Umbilical cord (tissue), 1 donor: ENCODE measurements at regions not wholly inside any gene's neighbourhood (a gene's known extent, or its start where the extent isn't known, plus 50 kb on each side); places are given as distances from the start of the nearest gene placed in this dataset.

Experiments used
- DNase-seq: peaks from one replicate; pipeline ENCODE4 v3.0.0-alpha.2; 2015; ENCODE audit warnings: low spot score

DNA sequence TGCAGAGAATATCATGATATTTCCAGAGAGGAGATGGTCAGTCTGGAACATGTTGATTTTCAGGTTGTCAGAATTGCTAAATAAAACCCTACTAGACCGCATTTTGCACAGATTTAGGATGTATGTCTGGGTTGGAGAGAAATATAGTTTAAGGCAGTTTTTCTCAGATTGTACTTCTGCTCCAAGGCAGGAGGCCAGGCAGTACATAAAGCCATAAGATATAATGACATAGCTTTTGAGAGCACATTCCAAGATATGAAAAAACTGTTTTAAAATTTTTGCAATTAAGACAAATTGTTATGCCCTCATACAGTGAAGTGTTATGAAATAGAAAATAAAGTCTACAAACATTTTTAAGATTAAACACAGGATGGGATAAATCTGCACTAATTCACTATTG, 301.8 kb upstream of the CBLB start:
- peak; percentile 79 for DNase-seq

DNA sequence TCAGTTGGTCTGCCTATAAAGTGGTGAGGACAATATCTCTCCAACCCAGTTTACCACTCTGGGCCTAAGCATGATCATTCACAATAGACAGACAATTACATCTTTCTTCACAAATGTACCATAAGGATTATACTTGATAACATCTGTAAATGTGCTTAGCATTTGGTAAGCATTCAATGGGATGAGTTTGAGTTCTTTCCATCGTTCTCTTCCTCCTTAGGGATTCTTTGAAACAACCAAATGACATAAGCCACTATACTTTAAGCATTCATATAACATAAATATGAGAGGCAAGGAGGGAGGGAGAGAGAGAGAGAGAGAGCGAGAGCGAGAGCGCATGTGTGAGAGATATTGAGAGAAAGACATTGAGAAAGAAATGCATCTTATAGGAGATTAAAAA, 303.3 kb upstream of the CBLB start:
- no peak for DNase-seq

DNA sequence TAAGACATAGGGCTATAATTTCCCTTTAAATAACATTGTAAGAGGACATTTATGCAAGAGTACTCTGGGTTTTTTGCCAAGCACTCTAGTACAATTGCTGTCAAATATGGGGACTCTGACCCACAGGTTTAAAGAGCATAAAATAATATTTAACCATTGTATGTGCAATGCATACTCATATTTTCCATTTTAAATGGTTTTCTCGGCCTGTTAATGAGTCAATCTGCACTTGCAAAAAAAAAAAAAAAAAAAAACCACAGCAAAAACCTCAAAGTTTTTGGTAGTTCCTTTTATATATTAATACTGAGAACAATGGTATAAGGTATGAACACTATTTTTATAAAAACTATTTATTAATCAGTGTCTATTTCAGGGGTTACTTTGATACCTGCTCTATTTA, 304.0 kb upstream of the CBLB start:
- DNase-seq, result no peak

DNA sequence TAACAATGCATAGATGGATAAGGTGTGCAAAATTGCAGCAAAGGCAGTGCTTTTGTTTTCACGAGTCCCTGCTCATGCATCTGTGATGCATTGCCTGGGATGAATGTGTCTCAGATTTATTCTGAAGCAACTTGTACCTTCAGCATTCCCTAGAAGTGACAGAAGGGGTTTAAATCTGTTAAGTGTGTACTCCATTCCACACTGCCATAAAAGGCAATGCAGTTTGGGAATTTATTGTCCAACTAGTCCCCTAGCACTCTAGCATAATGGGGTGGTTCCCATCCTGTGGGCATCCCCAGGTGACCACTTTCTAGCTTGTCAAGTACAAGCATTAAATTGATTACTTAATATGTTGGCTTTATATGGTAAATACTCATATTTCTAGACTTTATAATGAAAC, 306.5 kb upstream of the CBLB start:
- DNase-seq, result no peak

DNA sequence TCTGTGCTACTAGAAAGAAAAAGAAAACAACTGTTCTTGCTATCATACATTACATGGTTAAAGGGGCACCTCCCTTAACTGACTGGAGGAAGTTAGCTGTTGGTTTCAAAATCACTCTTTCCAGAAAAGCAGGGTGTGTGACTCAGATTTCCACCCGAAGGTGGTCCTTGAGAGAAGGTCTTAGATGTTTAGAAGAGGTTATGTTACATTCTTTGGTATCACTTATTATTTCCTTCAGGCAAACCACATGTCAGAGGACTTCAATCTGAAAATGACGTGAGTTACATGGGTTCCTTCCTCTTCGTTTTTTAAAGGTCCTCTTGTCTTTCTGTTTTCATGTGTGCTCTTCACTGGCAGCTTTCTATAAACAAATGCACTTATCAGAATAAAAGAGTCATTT, 307.9 kb upstream of the CBLB start:
- peak; percentile 71 for DNase-seq

DNA sequence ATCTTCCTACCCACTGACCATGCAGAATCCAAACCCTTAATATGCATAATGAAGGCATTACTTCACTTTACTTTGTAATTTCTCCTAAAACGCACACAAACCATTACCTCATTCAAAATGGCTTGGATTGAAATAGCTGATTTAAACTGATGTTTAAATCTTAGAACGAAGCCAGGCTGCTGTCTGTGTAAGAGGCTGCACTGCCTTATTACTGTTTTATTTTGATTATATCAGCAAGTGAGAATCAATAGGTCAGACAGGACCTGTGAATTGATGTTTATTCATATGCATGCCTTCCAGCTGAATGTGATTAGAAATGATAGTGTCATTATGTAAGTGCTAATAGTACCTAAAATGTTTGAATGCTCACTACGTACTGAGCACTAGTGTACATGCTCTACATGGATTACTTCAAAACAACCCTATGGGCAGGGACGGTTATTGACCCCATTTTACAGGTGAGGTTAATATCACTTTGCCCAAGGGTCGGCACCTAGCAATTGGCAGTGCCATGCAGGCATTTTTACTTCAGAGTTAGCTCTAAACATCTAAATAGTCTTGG, 314.2 kb upstream of the CBLB start:
- no peak for DNase-seq

DNA sequence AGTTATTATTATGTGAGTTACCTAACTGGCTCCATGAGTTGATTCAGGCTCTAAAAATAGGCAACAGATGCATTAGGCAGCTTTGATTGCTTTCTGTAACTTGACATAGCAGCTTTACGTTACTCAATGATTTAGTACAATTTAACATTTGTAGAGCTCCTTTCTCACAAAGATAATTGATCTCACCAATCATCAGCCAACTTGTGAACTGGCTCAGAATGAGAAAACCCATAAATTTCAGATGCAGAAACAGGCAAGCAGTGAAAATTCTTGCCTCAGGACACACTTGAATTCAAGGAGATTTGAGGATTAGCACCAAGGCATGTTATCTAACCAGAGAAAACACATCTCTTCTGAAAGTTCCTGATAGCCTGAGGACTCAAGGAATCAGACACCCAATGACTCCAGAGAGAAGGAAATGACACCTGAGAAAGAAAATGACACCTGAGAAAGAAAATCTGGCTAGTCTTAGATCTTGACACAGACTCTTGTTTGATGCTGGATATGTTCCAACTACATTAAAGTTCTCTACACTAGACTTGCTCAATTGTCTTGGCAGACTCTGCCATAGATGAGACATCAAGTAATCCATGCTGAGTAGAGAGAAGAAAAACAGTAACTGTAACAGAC, 315.1 kb upstream of the CBLB start:
- peak; percentile 95 for DNase-seq

DNA sequence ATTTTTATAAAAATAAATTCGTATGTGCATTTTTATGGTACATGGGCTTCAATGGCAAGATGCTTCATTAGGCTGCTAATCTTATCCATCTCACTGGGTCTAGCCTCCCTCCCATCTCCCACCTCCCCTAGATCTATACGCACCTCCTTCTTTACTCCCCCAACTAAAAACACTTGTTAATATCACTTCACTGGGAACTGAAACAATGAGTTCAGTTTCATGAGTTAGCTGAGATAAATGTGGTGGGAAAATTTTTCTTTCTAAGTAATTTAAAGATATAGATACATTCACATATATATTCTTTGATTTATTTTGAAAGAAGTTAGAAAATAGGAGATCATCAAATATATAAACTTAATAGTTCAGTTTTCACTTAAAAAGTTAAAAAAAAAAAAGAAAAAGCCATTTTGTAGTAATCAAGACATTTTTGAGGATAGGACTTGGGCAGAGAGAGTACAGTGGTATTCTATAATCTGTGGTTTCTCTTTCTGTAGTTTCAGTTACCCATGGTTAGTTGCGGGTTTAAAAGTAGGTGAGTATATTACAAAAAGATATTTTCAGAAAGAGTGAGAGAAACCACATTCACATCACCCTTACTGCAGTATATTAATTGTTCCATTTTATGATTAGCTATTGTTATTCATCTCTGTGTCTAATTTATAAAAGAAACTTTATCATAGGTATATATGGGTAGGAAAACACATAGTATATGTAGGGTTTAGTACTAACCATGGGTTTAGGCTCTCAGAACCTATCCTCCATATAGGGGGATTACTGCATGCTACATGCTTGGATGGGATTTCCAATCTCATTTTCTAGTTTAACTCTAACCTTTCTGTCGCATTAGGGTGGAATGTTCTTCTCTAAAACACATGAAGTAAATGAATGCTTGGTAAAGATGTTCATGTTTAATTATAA, 316.0 kb upstream of the CBLB start:
- DNase-seq, result no peak

DNA sequence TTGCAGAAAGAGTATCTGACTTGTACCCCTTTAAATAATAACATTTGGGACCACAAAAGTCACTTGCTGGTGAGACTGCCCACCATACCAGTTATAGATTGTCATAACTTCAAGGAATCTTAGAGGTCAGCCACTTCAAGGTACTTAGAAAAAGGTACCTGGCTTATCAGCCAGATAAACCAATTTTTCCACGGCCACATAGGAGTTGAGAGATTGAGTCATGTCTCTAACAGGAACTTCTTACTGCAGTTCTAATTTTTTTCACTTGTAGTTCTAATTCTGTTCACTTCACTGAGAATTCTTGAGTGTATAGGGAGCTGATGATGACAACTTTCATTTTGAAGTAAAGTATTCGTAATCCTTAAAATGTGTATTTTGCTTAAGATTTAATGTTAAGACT, 317.1 kb upstream of the CBLB start:
- DNase-seq, result no peak

DNA sequence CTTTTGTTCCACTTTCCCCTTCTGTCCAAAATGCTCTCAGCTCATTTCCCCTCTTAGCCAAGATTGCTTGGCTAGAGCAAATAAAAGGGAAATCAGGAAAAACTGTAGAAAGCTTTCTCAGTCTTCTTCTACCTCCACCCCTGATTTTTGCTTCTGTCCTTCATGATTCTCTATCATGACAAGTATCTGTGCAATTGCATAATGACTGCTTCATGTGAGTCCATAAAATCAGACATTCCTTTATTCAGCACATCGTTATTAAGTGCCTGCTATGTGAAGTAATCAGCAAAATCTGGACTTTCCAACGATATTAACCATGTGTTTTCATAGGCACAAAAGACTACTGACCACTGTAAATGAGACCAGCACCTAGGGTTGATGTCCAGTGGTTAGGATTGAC, 321.5 kb upstream of the CBLB start:
- no peak for DNase-seq

DNA sequence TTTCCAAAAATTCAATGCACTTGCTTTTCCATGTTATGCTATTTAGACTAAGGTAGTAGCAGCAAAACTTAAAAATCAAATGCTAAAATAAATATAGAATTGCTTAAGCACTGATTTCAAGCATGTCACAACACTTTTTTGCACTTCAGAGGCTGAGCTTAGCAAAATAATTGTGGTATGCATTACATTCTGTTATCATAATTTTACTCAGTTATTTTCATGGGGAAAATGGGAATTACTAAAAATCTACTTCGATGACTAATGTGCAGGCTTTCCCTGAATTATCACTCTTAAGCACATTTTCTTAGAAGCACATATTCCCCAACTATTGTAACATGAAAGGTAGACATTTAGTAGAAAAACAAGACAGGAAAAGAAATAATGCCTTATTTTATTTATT, 322.4 kb upstream of the CBLB start:
- DNase-seq, result no peak

DNA sequence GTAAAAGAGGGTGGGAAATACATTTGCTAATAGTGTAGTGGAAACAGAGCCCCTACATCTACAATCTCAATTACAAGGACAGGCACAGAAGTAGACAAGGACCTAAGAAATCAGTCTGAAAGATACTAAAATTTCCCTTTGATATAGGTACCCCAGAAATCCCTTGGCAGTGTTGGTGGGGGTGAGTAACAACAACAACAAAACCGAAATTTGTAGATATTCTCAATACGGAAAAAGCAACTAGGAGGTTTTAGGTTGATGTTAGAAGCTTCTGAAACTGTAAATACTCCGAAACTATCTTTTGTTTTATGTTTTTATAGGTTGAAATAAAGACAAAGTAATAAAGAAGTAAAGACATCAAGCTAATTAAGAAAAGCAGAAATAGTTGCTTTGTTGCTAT, 323.1 kb upstream of the CBLB start:
- DNase-seq, result no peak

DNA sequence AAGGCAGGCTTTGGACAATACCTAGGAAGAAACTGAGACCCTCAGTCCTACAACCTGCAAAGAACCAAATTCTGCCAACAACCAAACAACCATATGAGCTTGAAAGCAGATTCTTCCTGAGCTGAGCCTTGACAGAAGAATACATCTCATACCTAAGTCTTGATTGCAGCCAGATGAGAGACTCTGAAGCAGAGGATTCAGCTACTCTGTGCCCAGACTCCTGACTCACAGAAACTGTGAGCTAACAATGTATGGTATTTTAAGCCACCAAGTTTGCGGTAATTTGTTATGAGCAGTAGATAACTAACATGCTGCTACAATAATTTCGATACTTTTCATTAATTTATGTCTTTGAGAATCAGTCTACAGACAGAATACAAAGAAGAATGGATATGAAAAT, 325.1 kb upstream of the CBLB start:
- DNase-seq, result no peak

DNA sequence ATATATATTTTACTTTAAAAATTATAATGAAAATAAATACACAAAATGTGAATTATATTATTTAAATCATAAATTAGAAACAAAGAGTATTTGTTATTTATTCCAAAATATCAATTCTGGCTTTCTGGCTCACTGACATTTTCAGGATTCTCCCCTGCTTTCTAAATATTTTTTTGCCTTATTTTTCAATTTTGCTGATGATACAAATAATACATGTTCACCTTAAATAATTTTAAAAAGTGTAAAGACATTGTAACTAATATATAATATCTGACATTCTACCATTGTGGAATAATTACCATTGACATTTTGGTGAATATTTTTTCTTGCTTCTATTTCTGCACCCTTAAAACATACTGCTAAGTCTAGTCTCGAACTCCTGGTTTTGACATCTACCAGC, 325.9 kb upstream of the CBLB start:
- no peak for DNase-seq

DNA sequence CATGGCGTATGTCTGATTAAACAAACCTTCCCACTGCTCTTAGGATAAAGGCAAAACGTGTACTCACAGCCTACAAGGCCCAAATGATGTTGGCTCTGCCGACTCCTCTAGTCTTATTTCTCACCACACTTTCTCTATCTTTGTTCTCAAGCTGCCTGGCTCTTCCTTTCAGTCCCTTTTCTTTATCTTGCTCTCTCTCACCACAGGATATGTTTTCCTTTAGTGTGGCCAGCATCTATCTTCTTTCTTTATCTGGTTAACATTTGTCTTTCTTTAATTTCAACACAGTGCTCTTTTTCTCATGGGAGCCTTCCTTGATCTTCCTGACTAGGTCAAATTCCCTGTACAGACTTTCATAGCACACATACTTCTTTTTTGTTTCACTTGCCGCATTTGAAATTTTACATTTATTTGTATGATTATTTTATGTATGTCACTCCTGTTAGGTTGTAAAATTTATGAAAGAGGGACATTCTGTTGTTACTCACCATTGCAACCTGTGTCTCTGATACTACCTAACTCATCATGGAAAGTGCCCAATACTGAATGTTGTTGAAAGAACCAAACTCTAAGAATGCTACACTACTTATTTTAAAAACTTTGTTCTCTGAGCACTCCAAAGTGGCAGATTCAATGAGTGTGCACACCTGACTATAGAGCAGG, 328.9 kb upstream of the CBLB start:
- peak; percentile 40 for DNase-seq

DNA sequence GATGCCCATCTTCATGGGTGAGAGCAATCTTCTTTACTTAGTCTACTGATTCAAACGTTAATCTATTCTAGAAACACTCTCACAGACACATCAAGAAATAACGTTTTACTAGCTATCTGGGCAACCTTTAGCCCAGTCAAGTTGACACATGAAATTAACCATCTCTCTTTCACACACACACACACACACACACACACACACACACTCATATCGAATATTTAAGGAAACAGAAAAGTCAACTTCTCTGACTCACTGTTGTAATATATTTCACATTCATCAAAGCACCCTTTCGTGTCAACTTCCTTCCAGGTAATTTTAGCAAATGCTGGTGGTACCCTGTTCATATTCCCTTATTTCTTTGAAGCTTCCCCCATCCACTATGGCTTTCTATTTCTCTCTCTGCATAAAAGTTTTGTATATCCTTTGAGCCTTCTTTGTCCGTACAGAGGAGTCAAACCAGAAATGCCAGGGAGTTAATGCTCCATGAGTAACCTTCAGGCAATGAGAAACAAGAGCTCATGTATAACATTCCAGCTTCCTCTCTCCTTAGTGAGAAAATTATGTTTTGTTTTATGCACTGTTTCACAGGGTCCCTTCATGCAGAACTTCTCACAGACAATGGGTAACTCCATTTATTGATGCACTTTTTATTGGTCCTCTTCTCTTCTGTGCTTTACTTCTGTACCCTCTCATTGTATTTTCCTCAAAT, 335.5 kb upstream of the CBLB start:
- no peak for DNase-seq

DNA sequence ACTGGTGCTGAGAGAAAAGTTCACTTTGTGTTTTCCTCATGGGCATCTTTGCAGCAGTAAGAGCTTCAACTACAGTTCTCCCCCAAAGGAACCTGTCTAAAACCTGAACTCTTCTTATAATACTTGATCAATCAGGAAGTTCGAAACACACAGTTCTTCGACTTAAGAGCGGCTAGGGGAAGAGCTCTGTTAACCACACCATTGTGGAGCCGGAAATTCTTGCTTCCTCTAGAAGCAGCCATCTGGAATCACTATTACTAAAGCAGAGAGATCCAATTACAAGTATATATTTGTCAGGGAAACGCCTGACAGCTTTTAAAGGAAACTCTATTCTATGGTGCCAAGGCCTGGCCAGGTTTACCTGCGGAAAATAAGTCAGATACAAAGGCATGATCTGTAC, 337.3 kb upstream of the CBLB start:
- DNase-seq, result peak; percentile 49

DNA sequence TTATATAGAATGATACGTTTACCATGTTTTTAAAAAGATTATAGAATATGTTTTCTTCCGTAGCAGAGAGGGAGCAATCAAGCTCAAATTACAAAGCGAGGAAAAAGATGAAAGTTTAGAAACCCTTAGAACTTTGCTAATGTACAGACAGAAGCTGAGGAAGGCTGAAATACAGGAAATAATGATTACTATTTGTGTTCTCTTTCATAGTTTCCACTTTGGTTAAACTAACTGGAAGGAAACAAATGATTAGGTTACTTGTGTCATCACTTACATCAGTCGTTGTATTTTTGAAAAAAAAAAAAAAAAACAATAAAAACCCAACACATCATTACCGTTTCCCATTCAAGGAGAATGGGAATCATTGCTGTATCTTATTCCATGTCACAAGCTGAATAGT, 337.8 kb upstream of the CBLB start:
- no peak for DNase-seq

DNA sequence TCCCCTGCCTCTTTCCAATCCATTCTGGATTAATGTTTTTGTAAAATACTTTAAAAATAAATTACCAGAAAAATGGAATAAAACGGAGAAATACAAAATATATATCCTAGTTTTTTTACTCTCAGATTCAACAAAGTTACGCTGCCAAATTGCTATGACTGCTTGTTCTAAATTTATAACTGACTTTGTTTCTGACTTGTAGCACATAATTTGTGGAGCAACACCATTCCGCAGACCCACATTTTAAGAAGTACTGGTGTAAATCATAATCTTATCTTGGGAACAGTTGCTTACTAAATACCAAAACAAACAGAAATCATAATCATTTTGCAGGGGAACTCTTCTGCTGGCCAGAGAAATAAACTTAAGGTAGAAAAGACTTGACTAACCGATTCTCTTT, 339.4 kb upstream of the CBLB start:
- peak; percentile 49 for DNase-seq

DNA sequence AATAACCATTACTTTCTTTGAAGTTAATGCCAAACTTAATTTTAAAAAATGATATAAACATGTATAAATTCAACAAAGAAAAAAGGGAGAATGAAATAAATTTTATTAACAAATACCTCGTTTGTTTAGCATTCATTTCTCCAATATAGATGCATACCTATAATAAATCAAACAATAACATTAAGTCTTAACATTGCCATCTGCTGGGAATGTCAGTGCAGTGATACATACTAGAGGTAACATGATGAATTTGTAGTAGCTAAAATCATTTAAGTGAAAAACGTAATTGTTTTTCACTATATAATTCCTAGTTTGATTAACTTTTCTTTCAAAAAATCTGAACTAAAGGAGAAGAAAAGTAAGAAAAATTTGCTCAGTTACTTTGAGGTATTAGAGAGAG, 340.2 kb upstream of the CBLB start:
- peak; percentile 26 for DNase-seq

DNA sequence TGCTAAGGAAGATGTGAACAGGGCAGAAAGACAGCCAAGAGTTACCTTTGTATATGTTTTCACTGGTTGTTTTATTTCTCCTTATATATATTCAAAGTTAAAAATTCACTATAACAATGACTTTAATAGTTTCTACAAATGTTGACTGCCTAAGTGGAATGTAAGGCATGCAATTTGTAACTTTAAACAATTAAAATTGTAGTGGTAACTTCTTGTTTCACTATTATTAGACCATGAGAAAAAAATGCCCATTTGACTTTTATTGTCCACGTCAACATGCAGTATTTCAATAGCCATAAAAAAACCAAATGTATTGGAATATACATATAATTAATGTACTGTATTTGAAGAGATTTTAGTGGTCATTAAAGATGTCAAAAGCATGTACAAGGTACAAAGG, 340.7 kb upstream of the CBLB start:
- DNase-seq, result no peak

DNA sequence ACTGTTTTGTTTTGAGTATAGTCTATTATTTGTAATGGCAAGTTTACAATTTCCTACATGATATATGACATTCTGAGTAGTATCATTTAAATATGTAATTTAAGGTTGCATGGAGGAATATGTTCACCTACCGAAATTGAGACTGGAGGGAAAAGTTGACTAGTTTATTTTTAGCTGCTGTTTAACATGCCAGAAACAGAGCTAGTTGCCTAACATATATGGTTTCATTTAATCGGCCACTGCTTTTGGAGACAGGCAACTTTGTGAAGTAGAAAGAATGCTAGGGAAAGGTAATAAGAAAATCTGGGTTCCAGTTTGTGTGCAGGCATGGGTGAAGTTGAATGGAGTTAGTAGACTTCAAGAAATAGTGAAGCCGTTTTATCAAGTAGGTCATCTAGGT, 342.1 kb upstream of the CBLB start:
- DNase-seq, result no peak
